Activated CD4-positive, alpha-beta memory T cell treated with anti-CD3 and anti-CD28 coated beads, Interleukin-2, amount 10 ng/mL, durations not matched to agents 7 days and 5 days (primary cell): ENCODE measurements at regions not wholly inside any gene's neighbourhood (a gene's known extent, or its start where the extent isn't known, plus 50 kb on each side); places are given as distances from the start of the nearest gene placed in this dataset.
"Not testable (repeated sequence)": the region's sequence is repeated elsewhere in the genome, so short reads cannot be mapped to it uniquely, and the experiment has no call there.

Source experiments
- CTCF ChIA-PET: fragments of 350-600 bp; sonication (Branson Sonifier 250); formaldehyde crosslinking; loops from one replicate; lab custom pipeline; 2021; ENCODE audit warnings: antibody characterized with exemption, inconsistent platforms; lab: Charles Lee
- POLR2A ChIA-PET: fragments of 350-600 bp; sonication (Branson Sonifier 250); formaldehyde crosslinking; loops from one replicate; lab custom pipeline; 2021; ENCODE audit warnings: antibody characterized with exemption; lab: Charles Lee
- DNase-seq: peaks from one replicate; pipeline ENCODE4 v3.0.0-alpha.2; 2020
- H3K27ac Mint-ChIP-seq: one replicate; pipeline ENCODE4 v1.8.0; 2021; ENCODE audit warnings: mild to moderate bottlenecking, mixed read lengths
- H3K27me3 Mint-ChIP-seq: one replicate; pipeline ENCODE4 v1.8.0; 2021; ENCODE audit warnings: mixed read lengths
- H3K36me3 Mint-ChIP-seq: one replicate; pipeline ENCODE4 v1.8.0; 2021; ENCODE audit warnings: low read depth, mixed read lengths
- H3K4me1 Mint-ChIP-seq: one replicate; pipeline ENCODE4 v1.8.0; 2021; ENCODE audit warnings: mixed read lengths
- H3K4me3 Mint-ChIP-seq: one replicate; pipeline ENCODE4 v1.8.0; 2021; ENCODE audit warnings: mild to moderate bottlenecking, mixed read lengths
- H3K9me3 Mint-ChIP-seq: one replicate; pipeline ENCODE4 v1.8.0; 2021; ENCODE audit warnings: mixed read lengths

- ChIA-PET POLR2A (no interaction called here), CTCF (interaction anchor here (1.0 to 1.2 kb wide), 2 partner anchors 47 to 270 kb away, joined by 3 to 4 read pairs; no protein-coding TSS in a partner anchor)
- Mint-ChIP-seq H3K36me3 (no peaks in the 10 kb centered on the region), H3K9me3 (no peaks in the 10 kb centered on the region), H3K4me1 (peaks cover 9% of the 10 kb centered on the region), H3K27ac (no peak overlapping the region), H3K27me3 (no peaks in the 10 kb centered on the region), H3K4me3 (no peak overlapping the region)
- DNase-seq: no peak
These were observed 101.2 kb upstream of the SEC11C start for GRCh38 chr18:59038295-59039039.

- POLR2A ChIA-PET, H3K4me1 Mint-ChIP-seq, H3K9me3 Mint-ChIP-seq, H3K27ac Mint-ChIP-seq, H3K36me3 Mint-ChIP-seq, DNase-seq, H3K27me3 Mint-ChIP-seq, H3K4me3 Mint-ChIP-seq: not testable (repeated sequence)
- CTCF ChIA-PET: interaction anchor here (1.0 to 1.2 kb wide), 2 partner anchors 46 to 271 kb away, joined by 3 to 4 read pairs; no protein-coding TSS in a partner anchor
These were observed 100.7 kb upstream of the SEC11C start for GRCh38 chr18:59039040-59039320.

DNA sequence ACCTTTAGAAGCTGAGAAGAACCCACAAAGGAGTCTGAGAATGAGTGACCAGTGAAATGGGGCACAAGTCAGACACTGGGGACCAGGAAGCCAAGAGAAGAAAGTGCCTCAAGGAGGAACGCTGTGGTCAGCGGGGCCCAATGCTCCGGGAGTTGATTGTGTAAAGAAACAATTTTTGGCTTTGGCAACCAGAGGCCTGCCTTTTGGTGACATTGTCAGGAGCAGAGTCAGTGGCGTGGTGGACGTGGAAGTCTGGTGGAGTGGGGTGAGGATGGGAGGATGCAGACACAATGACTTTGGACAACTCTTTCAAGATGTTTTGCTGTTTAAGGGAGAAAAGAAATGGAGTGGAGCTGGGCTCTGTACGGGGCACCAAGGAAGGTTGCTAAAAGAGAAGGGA, 100.2 kb upstream of the SEC11C start:
- ChIA-PET CTCF (interaction anchor here (1.0 to 1.2 kb wide), 2 partner anchors 46 to 271 kb away, joined by 3 to 4 read pairs; no protein-coding TSS in a partner anchor), POLR2A (no interaction called here)
- no peaks in the 10 kb centered on the region for H3K9me3 Mint-ChIP-seq
- no peaks in the 10 kb centered on the region for H3K36me3 Mint-ChIP-seq
- no peak overlapping the region for H3K27ac Mint-ChIP-seq
- H3K27me3 Mint-ChIP-seq: no peaks in the 10 kb centered on the region
- DNase-seq: no peak
- H3K4me1 Mint-ChIP-seq: peaks cover 9% of the 10 kb centered on the region
- H3K4me3 Mint-ChIP-seq: no peak overlapping the region

DNA sequence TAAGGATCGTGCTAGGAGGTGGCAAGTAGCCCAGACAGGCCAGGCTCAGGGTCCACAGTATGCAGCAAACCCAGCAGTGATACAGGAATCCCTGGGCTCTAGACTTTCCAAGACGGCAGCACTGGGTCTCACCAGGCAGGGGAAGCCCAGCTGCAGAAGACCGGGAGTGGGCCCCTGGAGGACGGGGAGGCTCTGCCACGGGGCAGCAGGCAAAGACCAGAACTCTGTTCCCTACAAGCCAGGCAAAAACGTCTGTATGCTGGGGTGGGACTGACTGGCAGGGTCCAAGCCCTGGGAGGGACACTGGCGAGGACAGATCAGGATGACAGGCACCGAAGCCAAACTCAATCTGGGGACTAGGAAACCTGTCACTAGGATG, 98.9 kb upstream of the SEC11C start:
- H3K27me3 Mint-ChIP-seq: no peaks in the 10 kb centered on the region
- H3K27ac Mint-ChIP-seq: no peak overlapping the region
- ChIA-PET CTCF (interaction anchor here (0.6 kb wide), 1 partner anchor 29 kb away, joined by 3 read pairs; no protein-coding TSS in a partner anchor), POLR2A (no interaction called here)
- H3K4me1 Mint-ChIP-seq: peaks cover 9% of the 10 kb centered on the region
- H3K9me3 Mint-ChIP-seq: no peaks in the 10 kb centered on the region
- DNase-seq: no peak
- H3K36me3 Mint-ChIP-seq: no peaks in the 10 kb centered on the region
- no peak overlapping the region for H3K4me3 Mint-ChIP-seq

- POLR2A ChIA-PET: no interaction called here
- no peaks in the 10 kb centered on the region for H3K27me3 Mint-ChIP-seq
- no peak overlapping the region for H3K4me3 Mint-ChIP-seq
- H3K27ac Mint-ChIP-seq: no peak overlapping the region
- H3K36me3 Mint-ChIP-seq: no peaks in the 10 kb centered on the region
- H3K4me1 Mint-ChIP-seq: peaks cover 9% of the 10 kb centered on the region
- DNase-seq: no peak
- H3K9me3 Mint-ChIP-seq: no peaks in the 10 kb centered on the region
- CTCF ChIA-PET: no interaction called here
These were observed 98.4 kb upstream of the SEC11C start for GRCh38 chr18:59041296-59041695.

GRCh38 chr18:59041819-59042815, 97.6 kb upstream of the SEC11C start:
- Mint-ChIP-seq H3K4me3 (no peak overlapping the region), H3K27ac (no peak overlapping the region), H3K4me1 (peaks cover 9% of the 10 kb centered on the region), H3K9me3 (no peaks in the 10 kb centered on the region), H3K36me3 (no peaks in the 10 kb centered on the region), H3K27me3 (peaks cover under 1% of the 10 kb centered on the region)
- POLR2A ChIA-PET: no interaction called here
- DNase-seq: no peak
- CTCF ChIA-PET: no interaction called here

DNA sequence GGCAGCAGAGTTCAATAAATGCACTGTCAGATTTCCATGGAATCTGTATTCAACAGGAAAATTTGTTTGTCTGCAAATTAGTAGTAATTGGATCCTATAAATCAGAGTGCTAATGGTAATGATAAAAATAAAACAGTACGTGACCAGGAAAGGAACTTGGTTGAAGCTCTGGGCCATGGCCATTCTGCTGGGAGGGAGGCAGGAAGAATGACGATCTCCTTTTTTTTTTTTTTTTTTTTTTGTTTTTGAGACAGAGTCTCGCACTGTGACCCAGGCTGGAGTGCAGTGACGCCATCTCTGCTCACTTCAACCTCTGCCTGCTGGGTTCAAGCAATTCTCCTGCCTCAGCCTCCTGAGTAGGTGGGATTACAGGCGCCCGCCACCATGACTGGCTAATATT, 94.8 kb upstream of the SEC11C start:
- Mint-ChIP-seq H3K27me3 (peaks cover 6% of the 10 kb centered on the region), H3K36me3 (no peaks in the 10 kb centered on the region)

DNA sequence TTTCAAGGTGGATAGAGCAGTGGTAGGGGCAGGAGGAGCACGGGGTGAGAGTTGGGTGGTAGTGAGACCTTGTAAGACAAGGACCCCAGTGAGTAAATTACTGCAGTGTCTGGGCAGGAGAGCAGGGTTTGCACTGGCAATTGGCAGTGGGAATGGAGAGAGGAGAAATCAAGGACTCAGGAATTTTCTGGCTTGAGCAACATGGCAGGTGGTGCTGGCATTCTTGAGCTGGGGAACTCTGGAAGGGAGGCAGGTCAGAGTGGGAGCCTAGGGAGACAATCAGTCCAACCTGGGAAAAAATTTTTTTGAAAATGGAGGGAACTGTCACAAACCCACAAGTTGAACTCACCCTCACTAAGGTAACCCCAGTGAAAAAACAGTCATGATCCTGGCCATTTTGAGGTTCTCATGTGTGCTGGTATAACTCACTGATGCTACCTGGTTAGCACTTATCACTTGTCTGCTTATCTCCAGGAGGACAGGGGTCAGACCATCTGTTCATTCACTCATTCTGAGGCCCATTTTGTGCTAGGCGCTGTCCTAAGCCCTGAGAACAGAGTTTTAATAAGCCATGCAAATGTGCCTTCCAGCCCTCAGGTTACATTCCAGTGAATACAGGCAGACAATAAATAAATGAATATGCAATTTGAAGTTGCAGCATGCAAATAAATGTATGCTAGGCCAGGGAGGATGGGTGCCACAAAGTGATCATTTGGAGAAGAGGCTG, 92.2 kb upstream of the SEC11C start:
- Mint-ChIP-seq H3K4me1 (no peaks in the 10 kb centered on the region), H3K36me3 (no peaks in the 10 kb centered on the region), H3K27me3 (peaks cover 8% of the 10 kb centered on the region), H3K27ac (no peak overlapping the region), H3K4me3 (no peak overlapping the region), H3K9me3 (no peaks in the 10 kb centered on the region)
- ChIA-PET POLR2A (no interaction called here), CTCF (no interaction called here)
- no peak for DNase-seq

More for the DNA sequence above, 94.8 kb upstream of the SEC11C start:
- POLR2A ChIA-PET: no interaction called here
- no peaks in the 10 kb centered on the region for H3K9me3 Mint-ChIP-seq
- DNase-seq: no peak
- CTCF ChIA-PET: interaction anchor here (1.6 kb wide), 1 partner anchor 264 kb away, joined by 4 read pairs; no protein-coding TSS in a partner anchor
- no peak overlapping the region for H3K4me3 Mint-ChIP-seq
- H3K27ac Mint-ChIP-seq: no peak overlapping the region
- no peaks in the 10 kb centered on the region for H3K4me1 Mint-ChIP-seq

- Mint-ChIP-seq H3K27me3 (peaks cover 8% of the 10 kb centered on the region), H3K27ac (no peak overlapping the region), H3K36me3 (no peaks in the 10 kb centered on the region), H3K4me1 (no peaks in the 10 kb centered on the region), H3K9me3 (no peaks in the 10 kb centered on the region), H3K4me3 (no peak overlapping the region)
- POLR2A ChIA-PET: no interaction called here
- CTCF ChIA-PET: no interaction called here
- no peak for DNase-seq
These were observed 91.7 kb upstream of the SEC11C start for GRCh38 chr18:59048048-59048363.

- Mint-ChIP-seq H3K4me1 (no peaks in the 10 kb centered on the region), H3K27me3 (peaks cover 8% of the 10 kb centered on the region), H3K36me3 (no peaks in the 10 kb centered on the region), H3K27ac (no peak overlapping the region), H3K4me3 (no peak overlapping the region), H3K9me3 (no peaks in the 10 kb centered on the region)
- DNase-seq: no peak
- ChIA-PET CTCF (no interaction called here), POLR2A (no interaction called here)
These were observed 91.3 kb upstream of the SEC11C start for GRCh38 chr18:59048378-59048777.

DNA sequence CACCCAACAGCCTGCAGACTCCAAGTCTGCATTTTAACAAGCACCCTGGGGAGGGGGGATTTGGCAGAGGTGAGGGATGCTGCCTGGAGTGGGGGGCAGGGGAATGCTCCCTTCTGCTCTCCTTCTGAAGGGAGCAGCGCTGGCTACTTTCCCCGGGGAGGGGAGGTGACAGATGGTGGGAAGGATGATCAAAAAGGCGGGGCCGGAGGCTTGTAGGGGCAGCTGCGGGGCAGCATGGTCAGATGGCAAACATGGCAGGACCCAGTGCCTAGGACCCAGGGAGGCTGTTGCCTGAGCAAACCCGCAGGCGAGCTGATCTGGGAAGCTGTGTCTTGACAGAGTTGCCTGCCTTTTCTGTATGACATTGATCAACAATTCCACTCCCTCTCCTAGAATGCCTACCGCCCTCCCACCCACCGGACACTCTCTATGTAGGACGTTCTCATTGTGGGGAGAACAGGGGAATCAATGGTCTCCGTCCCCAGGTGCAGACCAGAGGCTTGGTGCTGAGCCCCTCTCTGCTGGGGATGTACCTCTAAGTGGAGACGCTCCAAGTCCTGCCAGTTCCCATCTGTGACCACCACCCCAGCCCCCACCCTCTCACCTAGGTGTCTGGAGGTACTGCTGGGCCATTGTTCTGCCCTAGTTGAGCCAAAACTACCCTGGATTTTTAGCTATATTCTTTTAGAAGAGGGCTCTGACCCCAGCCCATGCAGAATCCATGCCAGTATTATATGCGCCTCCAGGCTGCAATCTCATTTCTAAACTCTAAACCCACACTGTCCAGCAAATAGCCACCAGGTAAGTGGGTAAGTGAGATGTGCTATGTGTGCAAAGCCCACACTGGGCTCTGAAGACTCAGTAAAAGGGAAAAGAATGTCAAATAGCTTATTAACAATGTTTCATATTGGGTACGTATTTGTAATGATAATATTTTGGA, 89.7 kb upstream of the SEC11C start:
- no peak for DNase-seq
- CTCF ChIA-PET: interaction anchor here (0.5 kb wide), 1 partner anchor 199 kb away, joined by 3 read pairs; no protein-coding TSS in a partner anchor
- Mint-ChIP-seq H3K27ac (no peak overlapping the region), H3K9me3 (no peaks in the 10 kb centered on the region), H3K27me3 (peaks cover 8% of the 10 kb centered on the region), H3K36me3 (no peaks in the 10 kb centered on the region), H3K4me3 (no peak overlapping the region), H3K4me1 (no peaks in the 10 kb centered on the region)
- POLR2A ChIA-PET: no interaction called here

DNA sequence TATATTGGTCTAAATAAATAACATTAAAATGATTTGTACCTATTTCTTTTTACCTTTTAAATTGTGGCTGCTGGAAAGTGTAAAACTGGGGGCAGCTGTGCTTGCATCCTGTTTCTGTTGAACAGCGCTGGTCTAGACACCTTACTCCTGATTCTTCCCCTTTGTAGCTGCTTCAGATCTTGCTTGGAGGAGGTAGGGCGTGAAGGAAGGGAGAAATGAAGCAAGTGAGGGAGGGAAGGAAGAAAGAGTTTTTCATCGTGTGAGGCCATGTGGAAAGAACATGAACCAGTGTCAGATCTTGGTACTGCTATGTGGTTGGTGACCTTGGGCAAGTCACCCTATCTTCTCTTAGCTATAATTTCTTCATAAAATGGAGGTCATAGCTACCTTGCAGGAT, 89.0 kb upstream of the SEC11C start:
- H3K36me3 Mint-ChIP-seq: no peaks in the 10 kb centered on the region
- H3K4me3 Mint-ChIP-seq: no peak overlapping the region
- POLR2A ChIA-PET: no interaction called here
- CTCF ChIA-PET: interaction anchor here (0.5 kb wide), 1 partner anchor 199 kb away, joined by 3 read pairs; no protein-coding TSS in a partner anchor
- no peak overlapping the region for H3K27ac Mint-ChIP-seq
- H3K4me1 Mint-ChIP-seq: no peaks in the 10 kb centered on the region
- DNase-seq: no peak
- H3K9me3 Mint-ChIP-seq: no peaks in the 10 kb centered on the region
- peaks cover 8% of the 10 kb centered on the region for H3K27me3 Mint-ChIP-seq
